ENCODE measurements at regions not wholly inside any gene's neighbourhood (a gene's known extent, or its start where the extent isn't known, plus 50 kb on each side); places are given as distances from the start of the nearest gene placed in this dataset.
A peak's percentile ranks its signal among the peaks of the same experiment; 100 is the strongest.
"Not testable (repeated sequence)": the region's sequence is repeated elsewhere in the genome, so short reads cannot be mapped to it uniquely, and the experiment has no call there.

- H3K36me3 ChIP-seq: no peaks in the 10 kb centered on the region
- no peaks in the 10 kb centered on the region for H3K9me3 ChIP-seq (ENCODE audit: low read depth)
- no peak overlapping the region for H3K4me3 Mint-ChIP-seq
Observed at GRCh38 chr10:3321123-3321522, 148.5 kb upstream of the PITRM1 start.

GRCh38 chr10:3319811-3320226 is 147.2 kb upstream of the PITRM1 start:
- H3K4me1 ChIP-seq: no peaks in the 10 kb centered on the region
- no peak overlapping the region for H3K4me2 ChIP-seq
- peaks cover 18% of the 10 kb centered on the region for H3K9me3 Mint-ChIP-seq
- H3K36me3 Mint-ChIP-seq: peaks cover 4% of the 10 kb centered on the region
- H3K27ac ChIP-seq: no peak overlapping the region
- H3K4me3 Mint-ChIP-seq: no peak overlapping the region
- no peaks in the 10 kb centered on the region for H3K27me3 ChIP-seq
- peaks cover 9% of the 10 kb centered on the region for H3K27me3 Mint-ChIP-seq (ENCODE audit: insufficient read depth, low read depth)
- no peak overlapping the region for H3K4me3 ChIP-seq
- no peaks in the 10 kb centered on the region for H4K20me1 ChIP-seq (ENCODE audit: low read depth)
- no peak overlapping the region for H3K9ac ChIP-seq
- peaks cover 10% of the 10 kb centered on the region for H3K4me1 Mint-ChIP-seq
- no peaks in the 10 kb centered on the region for H3K9me3 ChIP-seq (ENCODE audit: low read depth)
- H3K27ac Mint-ChIP-seq: no peak overlapping the region
- no peak overlapping the region for H2AFZ ChIP-seq (replicated peaks)
- DNase-seq (ENCODE audit: low spot score): no peak
- H3F3A ChIP-seq (ENCODE audit: low read depth): no peaks in the 10 kb centered on the region
- H3K36me3 ChIP-seq: no peaks in the 10 kb centered on the region
- no peak for TF ChIP-seq EZH2phosphoT487 (IDR thresholded peaks at IDR 0.05)
- no peak for TF ChIP-seq EZH2 (IDR thresholded peaks at IDR 0.05)
- TF ChIP-seq CTCF (IDR thresholded peaks at IDR 0.05): no peak
- no peaks in the 10 kb centered on the region for H3K79me2 ChIP-seq (ENCODE audit: low read depth)

More at GRCh38 chr10:3321123-3321522, 148.5 kb upstream of the PITRM1 start:
- no peak overlapping the region for H2AFZ ChIP-seq (replicated peaks)
- TF ChIP-seq EZH2 (IDR thresholded peaks at IDR 0.05) (no peak), EZH2phosphoT487 (IDR thresholded peaks at IDR 0.05) (no peak), CTCF (IDR thresholded peaks at IDR 0.05) (no peak)
- no peaks in the 10 kb centered on the region for H3K79me2 ChIP-seq (ENCODE audit: low read depth)
- peaks cover 4% of the 10 kb centered on the region for H3K36me3 Mint-ChIP-seq
- peaks cover 18% of the 10 kb centered on the region for H3K9me3 Mint-ChIP-seq
- no peak overlapping the region for H3K4me3 ChIP-seq
- H3K27ac ChIP-seq: no peak overlapping the region
- DNase-seq (ENCODE audit: low spot score): no peak
- no peaks in the 10 kb centered on the region for H3K4me1 ChIP-seq
- no peak overlapping the region for H3K4me2 ChIP-seq
- H3K27me3 ChIP-seq: no peaks in the 10 kb centered on the region
- H3K27ac Mint-ChIP-seq: peak overlapping the region; percentile 4
- peaks cover 11% of the 10 kb centered on the region for H3K4me1 Mint-ChIP-seq
- H3F3A ChIP-seq (ENCODE audit: low read depth): no peaks in the 10 kb centered on the region
- H3K9ac ChIP-seq: no peak overlapping the region
- H3K27me3 Mint-ChIP-seq (ENCODE audit: insufficient read depth, low read depth): peaks cover 9% of the 10 kb centered on the region
- no peaks in the 10 kb centered on the region for H4K20me1 ChIP-seq (ENCODE audit: low read depth)

GRCh38 chr10:3318480-3318807 is 145.9 kb upstream of the PITRM1 start:
- not testable (repeated sequence) for H3K4me3 ChIP-seq; H3K4me3 Mint-ChIP-seq; H3K9ac ChIP-seq; H3K79me2 ChIP-seq (ENCODE audit: low read depth); H4K20me1 ChIP-seq (ENCODE audit: low read depth); H3K27ac ChIP-seq; H3K4me1 ChIP-seq; H3K4me1 Mint-ChIP-seq; H3K27me3 ChIP-seq; H3K4me2 ChIP-seq; DNase-seq (ENCODE audit: low spot score); H3F3A ChIP-seq (ENCODE audit: low read depth); H3K36me3 Mint-ChIP-seq; H3K9me3 ChIP-seq (ENCODE audit: low read depth); H2AFZ ChIP-seq (replicated peaks); H3K27ac Mint-ChIP-seq; H3K36me3 ChIP-seq
- Mint-ChIP-seq H3K9me3 (peaks cover 18% of the 10 kb centered on the region), H3K27me3 (ENCODE audit: insufficient read depth, low read depth) (peaks cover 15% of the 10 kb centered on the region)

- not testable (repeated sequence) for H3K36me3 Mint-ChIP-seq; H3K27me3 ChIP-seq; H3K36me3 ChIP-seq; H3K4me1 Mint-ChIP-seq; H3K4me3 Mint-ChIP-seq; H3K27ac ChIP-seq; H4K20me1 ChIP-seq (ENCODE audit: low read depth); H3K9me3 ChIP-seq (ENCODE audit: low read depth); H3K4me3 ChIP-seq; H3K9ac ChIP-seq; DNase-seq (ENCODE audit: low spot score); H3K79me2 ChIP-seq (ENCODE audit: low read depth); H3K4me2 ChIP-seq; H2AFZ ChIP-seq (replicated peaks); H3K4me1 ChIP-seq; H3F3A ChIP-seq (ENCODE audit: low read depth)
- Mint-ChIP-seq H3K27me3 (ENCODE audit: insufficient read depth, low read depth) (peaks cover 15% of the 10 kb centered on the region), H3K27ac (peak overlapping the region; percentile 53), H3K9me3 (peaks cover 18% of the 10 kb centered on the region)
Observed at GRCh38 chr10:3317553-3318479, 145.2 kb upstream of the PITRM1 start.

- not testable (repeated sequence) for H3K79me2 ChIP-seq (ENCODE audit: low read depth); H3K9ac ChIP-seq; H3K9me3 ChIP-seq (ENCODE audit: low read depth); H3K36me3 Mint-ChIP-seq; H3K27ac ChIP-seq; H3K4me3 Mint-ChIP-seq; H3K4me3 ChIP-seq; H3K4me2 ChIP-seq; H3K9me3 Mint-ChIP-seq; H3K27me3 ChIP-seq; H2AFZ ChIP-seq (replicated peaks); H4K20me1 ChIP-seq (ENCODE audit: low read depth); H3K36me3 ChIP-seq; H3K4me1 Mint-ChIP-seq; H3K27me3 Mint-ChIP-seq (ENCODE audit: insufficient read depth, low read depth); DNase-seq (ENCODE audit: low spot score)
- Histone ChIP-seq H3F3A (ENCODE audit: low read depth) (peaks cover 13% of the 10 kb centered on the region), H3K4me1 (peaks cover 22% of the 10 kb centered on the region)
- H3K27ac Mint-ChIP-seq: peak overlapping the region; percentile 84
Observed at GRCh38 chr10:3314445-3315085, 142.0 kb upstream of the PITRM1 start.

- H3K4me3 Mint-ChIP-seq; H3K9ac ChIP-seq; H3K9me3 Mint-ChIP-seq; H3K27me3 Mint-ChIP-seq (ENCODE audit: insufficient read depth, low read depth); H3K4me3 ChIP-seq; H3K36me3 ChIP-seq; H3K27me3 ChIP-seq; H3K36me3 Mint-ChIP-seq; H3K4me2 ChIP-seq; H2AFZ ChIP-seq (replicated peaks); H3K9me3 ChIP-seq (ENCODE audit: low read depth); H3K4me1 Mint-ChIP-seq; H3K27ac ChIP-seq; H4K20me1 ChIP-seq (ENCODE audit: low read depth); H3K79me2 ChIP-seq (ENCODE audit: low read depth): not testable (repeated sequence)
- Histone ChIP-seq H3F3A (ENCODE audit: low read depth) (peaks cover 13% of the 10 kb centered on the region), H3K4me1 (peaks cover 22% of the 10 kb centered on the region)
- peak overlapping the region; percentile 84 for H3K27ac Mint-ChIP-seq
- peak; percentile 76 for DNase-seq (ENCODE audit: low spot score)
Observed at GRCh38 chr10:3313784-3314444, 141.3 kb upstream of the PITRM1 start.

Data from neural progenitor cell (in vitro differentiated cells).